Thoracic aorta (tissue), 2 donors: ENCODE measurements at regions not wholly inside any gene's neighbourhood (a gene's known extent, or its start where the extent isn't known, plus 50 kb on each side); places are given as distances from the start of the nearest gene placed in this dataset.

Source experiments
- ATAC-seq: fragments of 150-250 bp; one replicate; pipeline ENCODE4 v1.8.0; 2017; ENCODE audit warnings: low read depth; ENCODE audit not compliant: insufficient number of reproducible peaks, low FRiP score
- DNase-seq: peaks from one replicate; pipeline ENCODE4 v3.0.0-alpha.2; 2020; ENCODE audit warnings: low spot score
- H3K27ac ChIP-seq, 2 donors: fragments of 200-600 bp; sonication (generic); 1 replicate in 1 of 2; 2 replicates in 1 of 2; pipeline ENCODE4 v1.5.1; 2016; ENCODE audit warnings: mild to moderate bottlenecking in 2 of 2, moderate library complexity in 2 of 2
- H3K27me3 ChIP-seq: fragments of 200-600 bp; sonication (generic); replicated peaks from 2 replicates; pipeline ENCODE4 v1.6.0; 2016; ENCODE audit warnings: mild to moderate bottlenecking; ENCODE audit not compliant: insufficient read depth
- H3K36me3 ChIP-seq: fragments of 200-600 bp; sonication (generic); one replicate; pipeline ENCODE4 v1.5.1; 2016
- H3K4me1 ChIP-seq, 2 donors: fragments of 200-600 bp; sonication (generic); 1 replicate in 1 of 2; 2 replicates in 1 of 2; pipeline versions ENCODE4 v1.5.1 to v1.6.0; 2016; ENCODE audit warnings: low read depth in 2 of 2, mild to moderate bottlenecking in 1 of 2; ENCODE audit not compliant: control insufficient read depth in 1 of 2
- H3K4me3 ChIP-seq: fragments of 200-600 bp; sonication (generic); 2 replicates; pipeline ENCODE4 v1.5.1; 2016; ENCODE audit warnings: mild to moderate bottlenecking
- H3K9me3 ChIP-seq: fragments of 200-600 bp; sonication (generic); 2 replicates; pipeline ENCODE4 v1.5.1; 2016
- TF ChIP-seq, protein P1 (sequence below): fragments of 200-600 bp; sonication (generic); IDR thresholded peaks from one replicate; pipeline ENCODE4 v1.5.1; 2019; ENCODE audit warnings: antibody characterized with exemption

DNA sequence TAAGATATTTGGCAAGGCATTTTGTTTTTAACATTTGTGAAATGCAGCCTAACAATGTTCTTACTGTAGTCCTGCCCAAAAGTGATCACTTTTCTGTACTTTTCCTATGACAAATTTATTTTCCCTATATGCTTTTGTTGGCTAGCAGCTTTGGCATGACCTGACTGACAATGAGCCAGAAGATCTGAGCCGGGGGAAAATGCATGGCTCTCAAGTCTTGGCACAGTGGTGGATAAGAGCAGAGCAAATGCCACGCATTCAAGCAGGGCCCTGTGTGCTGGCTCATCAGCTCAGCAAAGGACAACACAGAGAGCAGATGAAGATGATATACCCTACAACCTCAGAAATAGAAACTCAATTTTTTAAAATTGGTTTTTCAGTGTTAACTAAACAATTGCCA, 187.3 kb downstream of the ANAPC10 start:
- no peak for ATAC-seq
- no peak overlapping the region for H3K4me3 ChIP-seq
- peaks cover 2 to 31% of the 10 kb centered on the region in 2 donors for H3K4me1 ChIP-seq
- no peaks in the 10 kb centered on the region for H3K9me3 ChIP-seq
- no peak for DNase-seq
- TF ChIP-seq, protein P1, sequence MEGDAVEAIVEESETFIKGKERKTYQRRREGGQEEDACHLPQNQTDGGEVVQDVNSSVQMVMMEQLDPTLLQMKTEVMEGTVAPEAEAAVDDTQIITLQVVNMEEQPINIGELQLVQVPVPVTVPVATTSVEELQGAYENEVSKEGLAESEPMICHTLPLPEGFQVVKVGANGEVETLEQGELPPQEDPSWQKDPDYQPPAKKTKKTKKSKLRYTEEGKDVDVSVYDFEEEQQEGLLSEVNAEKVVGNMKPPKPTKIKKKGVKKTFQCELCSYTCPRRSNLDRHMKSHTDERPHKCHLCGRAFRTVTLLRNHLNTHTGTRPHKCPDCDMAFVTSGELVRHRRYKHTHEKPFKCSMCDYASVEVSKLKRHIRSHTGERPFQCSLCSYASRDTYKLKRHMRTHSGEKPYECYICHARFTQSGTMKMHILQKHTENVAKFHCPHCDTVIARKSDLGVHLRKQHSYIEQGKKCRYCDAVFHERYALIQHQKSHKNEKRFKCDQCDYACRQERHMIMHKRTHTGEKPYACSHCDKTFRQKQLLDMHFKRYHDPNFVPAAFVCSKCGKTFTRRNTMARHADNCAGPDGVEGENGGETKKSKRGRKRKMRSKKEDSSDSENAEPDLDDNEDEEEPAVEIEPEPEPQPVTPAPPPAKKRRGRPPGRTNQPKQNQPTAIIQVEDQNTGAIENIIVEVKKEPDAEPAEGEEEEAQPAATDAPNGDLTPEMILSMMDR: no peak
- no peak overlapping the region for H3K27ac ChIP-seq
- H3K36me3 ChIP-seq: no peaks in the 10 kb centered on the region
- H3K27me3 ChIP-seq: no peaks in the 10 kb centered on the region
